ENCODE measurements at regions not wholly inside any gene's neighbourhood (a gene's known extent, or its start where the extent isn't known, plus 50 kb on each side); places are given as distances from the start of the nearest gene placed in this dataset.
"Not testable (repeated sequence)": the region's sequence is repeated elsewhere in the genome, so short reads cannot be mapped to it uniquely, and the experiment has no call there.

GRCh38 chr3:192040282-192041043 lies 579.5 kb downstream of the PYDC2 start:
- DNase-seq = no peak

DNA sequence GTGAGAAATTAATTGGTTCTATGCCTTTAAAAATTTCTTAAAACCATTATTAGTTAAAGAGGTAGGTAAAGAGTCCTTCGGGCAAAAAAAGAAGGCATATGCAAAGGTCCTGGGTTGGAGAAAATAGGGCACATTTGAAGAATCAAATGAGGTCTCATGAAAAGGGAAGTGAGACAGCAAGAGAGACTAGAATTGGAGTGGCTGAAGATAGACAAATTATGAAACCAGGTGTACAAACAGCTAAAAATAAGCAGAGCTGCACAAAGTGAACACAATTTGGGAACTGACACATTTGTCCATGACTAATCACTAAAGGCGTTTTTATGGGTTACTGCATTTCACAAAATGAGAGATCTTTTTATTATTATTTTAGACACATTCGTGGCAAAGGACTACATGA lies 581.2 kb downstream of the PYDC2 start:
- no peak for DNase-seq

GRCh38 chr3:192054881-192055280 lies 593.9 kb downstream of the PYDC2 start:
- DNase-seq = peak; percentile 8

DNA sequence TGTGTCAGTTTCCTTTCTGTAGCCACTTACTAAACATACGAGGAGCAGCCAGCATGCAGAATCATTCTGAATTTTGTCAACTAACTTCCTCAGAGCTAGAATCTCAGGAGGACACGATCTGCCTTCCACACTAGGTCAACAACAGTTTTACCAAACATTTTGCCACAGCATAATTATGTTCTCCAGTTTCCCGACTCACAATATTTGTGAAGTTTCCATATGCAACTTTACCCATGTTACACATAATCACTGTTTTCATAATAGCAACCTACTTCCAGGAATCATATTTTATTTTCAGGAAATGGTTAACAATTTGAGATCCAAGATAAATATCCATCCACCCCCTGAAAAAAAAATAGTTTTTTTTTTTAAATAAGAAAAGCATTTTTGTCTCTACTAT lies 595.0 kb downstream of the PYDC2 start:
- no peak for DNase-seq

DNA sequence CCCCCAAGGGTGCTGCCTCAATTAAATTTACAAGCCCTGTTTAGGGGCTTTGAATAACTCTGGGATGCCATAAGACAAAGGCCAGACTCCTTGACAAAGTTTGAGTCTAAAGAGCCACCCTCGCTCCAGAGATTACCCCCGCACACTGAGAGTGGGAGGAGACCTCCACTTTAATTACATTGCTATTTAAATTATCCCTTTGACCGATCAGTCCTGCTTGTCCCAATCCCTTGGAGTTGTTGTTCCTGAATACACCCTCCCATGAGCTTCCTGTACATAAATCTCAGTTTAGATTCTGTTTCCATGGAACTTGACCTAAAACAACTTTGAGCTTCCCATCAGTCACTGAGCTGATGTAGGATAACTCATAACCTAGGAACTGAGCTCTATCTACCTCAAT lies 596.3 kb downstream of the PYDC2 start:
- no peak for DNase-seq

GRCh38 chr3:192060160-192060781 lies 599.3 kb downstream of the PYDC2 start:
- DNase-seq = no peak

DNA sequence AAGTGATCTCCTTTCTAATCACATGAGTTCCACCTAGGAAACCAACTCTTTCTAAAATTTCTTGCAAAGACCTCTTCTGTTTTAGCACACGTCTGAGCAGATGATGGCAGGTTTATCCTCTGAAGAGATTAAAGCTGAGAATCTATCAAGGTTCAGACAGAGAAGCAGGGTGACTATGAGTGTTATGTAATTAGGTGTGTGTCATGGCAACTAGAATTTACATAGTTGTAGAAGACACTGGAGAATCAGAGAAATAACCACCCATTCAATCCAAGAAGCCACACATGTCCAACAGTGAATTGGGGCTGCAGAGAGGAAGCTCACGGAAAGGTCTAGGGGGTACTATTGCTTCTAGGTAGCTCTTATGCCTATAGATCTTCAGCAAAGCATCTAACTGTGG lies 600.5 kb downstream of the PYDC2 start:
- no peak for DNase-seq

DNA sequence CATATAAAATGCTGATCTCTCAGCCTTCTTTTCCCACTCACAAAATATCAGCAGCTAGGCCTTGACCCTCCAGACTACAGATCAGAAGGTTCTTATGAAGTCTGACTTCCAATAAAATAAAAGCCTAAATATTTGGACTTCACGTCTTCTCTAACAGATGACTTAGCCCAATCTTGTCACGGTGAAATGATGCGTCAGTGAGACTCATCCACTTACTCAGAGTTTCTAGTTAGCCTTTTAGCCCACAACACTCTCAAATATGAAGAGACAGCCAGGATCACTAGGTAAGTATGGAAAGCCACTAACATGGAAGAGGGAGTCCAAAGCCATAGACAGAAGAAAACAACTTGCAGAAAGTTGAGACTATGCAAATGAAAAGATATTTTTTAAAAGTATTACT lies 601.2 kb downstream of the PYDC2 start:
- no peak for DNase-seq

GRCh38 chr3:192063570-192063969 lies 602.6 kb downstream of the PYDC2 start:
- peak; percentile 35 for DNase-seq

DNA sequence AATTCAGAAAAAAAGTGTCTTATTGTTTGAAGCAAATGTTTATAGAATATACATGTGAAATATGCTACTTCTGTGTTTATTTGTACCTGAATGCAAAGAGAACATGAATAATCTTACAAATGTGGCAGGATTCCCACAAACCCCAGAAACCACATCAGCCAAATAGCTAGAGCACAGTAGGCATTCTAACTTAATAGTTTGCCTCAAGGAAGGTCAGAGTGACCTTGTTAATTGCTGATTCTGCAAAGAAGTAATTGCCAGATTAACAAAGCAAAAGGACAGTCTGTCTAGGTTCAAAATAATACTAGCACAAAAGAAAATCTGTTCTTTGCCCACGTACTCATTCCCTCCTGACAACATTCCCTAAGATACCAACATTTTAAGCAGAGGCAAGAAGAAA lies 604.0 kb downstream of the PYDC2 start:
- no peak for DNase-seq

DNA sequence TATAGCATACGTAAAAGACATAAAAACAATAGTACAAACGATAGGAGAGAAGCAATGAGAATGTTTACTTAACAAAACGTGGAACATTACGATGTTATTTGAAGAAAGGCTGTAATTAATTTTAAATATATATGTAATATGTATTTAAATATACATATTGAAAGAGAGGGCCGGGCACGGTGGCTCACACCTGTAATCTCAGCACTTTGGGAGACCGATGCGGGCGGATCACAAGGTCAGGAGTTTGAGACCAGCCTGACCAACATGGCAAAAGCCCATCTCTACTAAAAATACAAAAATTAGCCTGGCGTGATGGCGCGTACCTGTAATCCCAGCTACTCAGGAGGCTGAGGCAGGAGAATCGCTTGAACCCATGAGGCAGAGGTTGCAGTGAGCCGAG lies 605.3 kb downstream of the PYDC2 start:
- DNase-seq = not testable (repeated sequence)

DNA sequence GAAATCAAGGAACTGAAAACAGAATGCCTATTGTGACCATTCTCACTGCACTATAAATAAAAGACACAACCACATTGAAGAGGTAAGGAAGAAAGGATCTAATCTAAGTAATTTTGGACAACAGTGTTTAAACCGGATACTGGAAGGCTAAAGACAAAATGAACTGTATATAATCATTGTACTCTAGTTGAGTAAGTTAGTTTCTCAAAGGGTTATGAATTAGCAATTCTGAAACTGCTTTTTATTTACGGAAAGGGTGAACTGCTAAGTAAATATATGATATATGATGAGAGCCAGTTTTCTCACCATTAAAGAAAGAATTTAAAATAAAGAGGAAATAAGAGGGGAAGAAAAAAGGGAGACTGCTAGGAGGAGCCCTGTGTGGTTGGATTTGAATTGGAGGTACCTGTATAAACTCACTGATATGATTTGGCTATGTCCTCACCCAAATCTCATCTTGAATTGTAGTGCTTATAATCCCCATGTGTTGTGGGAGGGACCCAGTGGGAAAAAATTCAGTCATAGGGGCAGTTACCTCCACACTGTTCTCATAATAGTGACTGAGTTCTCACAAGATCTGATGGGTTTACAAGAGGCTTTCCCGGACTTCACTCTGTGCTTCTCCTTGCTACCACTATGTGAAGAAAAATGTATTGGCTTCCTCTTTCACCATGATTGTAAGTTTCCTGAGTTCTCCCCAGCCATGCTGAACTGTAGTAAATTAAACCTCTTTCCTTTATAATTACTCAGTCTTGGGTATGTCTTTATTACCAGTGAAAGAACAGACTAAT lies 607.7 kb downstream of the PYDC2 start:
- DNase-seq = no peak

DNA sequence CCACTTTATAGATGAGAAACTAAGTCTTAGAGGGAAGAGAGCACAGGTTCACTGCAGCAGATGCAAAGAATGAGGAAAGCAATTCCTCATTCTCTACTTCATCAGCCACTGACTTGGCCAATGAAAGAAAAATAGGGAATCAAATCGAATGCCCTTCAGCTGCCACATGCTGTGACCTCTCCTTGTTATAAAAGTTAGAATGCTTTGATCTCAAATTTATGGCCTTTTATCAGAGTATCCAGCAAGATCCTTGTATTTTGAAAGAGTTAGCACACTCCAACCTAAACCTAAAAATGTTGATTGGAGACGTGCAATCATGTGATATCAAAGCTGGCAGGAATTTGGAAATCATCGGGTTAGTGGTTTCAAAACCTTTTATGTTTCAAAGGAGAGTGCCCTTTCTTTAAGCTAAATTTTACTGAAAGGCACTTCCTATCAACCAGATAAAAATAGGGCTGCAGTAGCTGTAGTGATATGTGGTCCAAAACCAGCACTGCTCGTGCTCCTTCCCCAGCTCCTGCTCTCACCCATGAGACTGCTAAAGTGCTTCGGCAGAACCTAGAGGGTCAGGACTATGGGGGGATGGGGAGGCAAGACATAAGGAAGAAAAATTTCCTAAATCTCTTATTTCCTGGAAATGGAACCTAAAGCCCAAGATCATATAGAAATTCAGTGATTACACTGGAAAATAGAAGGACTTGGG lies 617.0 kb downstream of the PYDC2 start:
- DNase-seq = no peak

DNA sequence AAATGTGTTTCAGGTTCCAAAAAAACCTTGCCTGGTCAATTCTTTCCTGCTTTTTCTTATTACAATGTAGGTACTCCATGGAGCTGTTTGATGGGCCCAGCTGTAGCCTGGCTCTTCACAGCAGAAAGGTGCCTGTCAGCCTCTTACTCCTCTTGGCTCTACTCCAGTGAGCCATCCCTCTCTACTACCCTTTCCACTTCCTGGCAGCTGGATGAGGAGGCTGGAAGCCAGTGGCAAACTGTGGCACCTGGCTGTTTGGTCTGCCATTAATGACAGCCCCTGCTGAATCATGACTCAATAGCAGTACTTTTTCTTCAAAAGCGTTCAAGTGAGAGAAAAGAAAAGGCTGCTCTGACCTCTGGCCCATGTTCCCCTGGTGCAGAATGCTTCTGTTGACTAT lies 618.1 kb downstream of the PYDC2 start:
- DNase-seq = no peak

GRCh38 chr3:192080336-192080735 lies 619.4 kb downstream of the PYDC2 start:
- no peak for DNase-seq

GRCh38 chr3:192082730-192083660 lies 622.0 kb downstream of the PYDC2 start:
- no peak for DNase-seq
